HG03045 (cell line): ENCODE measurements at regions not wholly inside any gene's neighbourhood (a gene's known extent, or its start where the extent isn't known, plus 50 kb on each side); places are given as distances from the start of the nearest gene placed in this dataset.

ENCODE experiments used
- ATAC-seq: cut with Tn5 transposase; IDR thresholded peaks from one replicate; pipeline ENCODE4 v1.9.1; 2021; ENCODE audit warnings: mild to moderate bottlenecking, moderate library complexity; ENCODE audit not compliant: unreplicated experiment

DNA sequence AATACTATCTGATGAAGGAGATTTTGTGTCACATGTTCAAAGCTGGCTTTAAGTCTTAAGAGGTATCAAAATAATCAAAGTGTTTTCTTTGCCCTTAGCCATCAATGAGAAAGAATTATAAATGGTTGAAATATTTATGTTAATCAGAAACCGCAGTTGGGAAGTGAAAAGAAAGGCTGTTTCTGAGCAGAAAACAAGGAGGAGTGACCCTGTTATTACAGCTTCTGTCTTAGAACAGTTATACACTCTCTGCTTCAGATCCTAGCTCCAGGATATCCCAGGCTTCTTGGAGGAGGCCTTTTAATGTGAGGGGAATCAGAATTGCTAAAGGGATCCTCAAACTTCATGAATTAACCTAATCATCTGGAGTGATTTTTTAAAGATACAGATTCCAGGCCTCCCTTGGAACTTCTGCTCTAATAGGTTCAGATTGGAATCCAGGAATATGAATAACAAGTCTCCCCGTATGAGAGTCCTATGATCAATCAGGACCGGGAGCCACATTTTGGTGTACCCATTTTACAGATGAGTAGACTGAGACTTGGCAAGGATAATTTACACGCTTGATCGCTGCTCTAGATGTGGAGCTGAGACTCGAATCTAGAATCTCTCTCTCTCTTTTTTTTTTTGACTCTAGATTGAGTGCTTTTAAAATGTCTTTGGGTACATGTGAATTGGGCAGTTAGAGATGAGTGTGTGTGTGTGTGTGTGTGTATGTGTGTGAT lies 50.8 kb upstream of the JAG1 start:
- no peak for ATAC-seq

DNA sequence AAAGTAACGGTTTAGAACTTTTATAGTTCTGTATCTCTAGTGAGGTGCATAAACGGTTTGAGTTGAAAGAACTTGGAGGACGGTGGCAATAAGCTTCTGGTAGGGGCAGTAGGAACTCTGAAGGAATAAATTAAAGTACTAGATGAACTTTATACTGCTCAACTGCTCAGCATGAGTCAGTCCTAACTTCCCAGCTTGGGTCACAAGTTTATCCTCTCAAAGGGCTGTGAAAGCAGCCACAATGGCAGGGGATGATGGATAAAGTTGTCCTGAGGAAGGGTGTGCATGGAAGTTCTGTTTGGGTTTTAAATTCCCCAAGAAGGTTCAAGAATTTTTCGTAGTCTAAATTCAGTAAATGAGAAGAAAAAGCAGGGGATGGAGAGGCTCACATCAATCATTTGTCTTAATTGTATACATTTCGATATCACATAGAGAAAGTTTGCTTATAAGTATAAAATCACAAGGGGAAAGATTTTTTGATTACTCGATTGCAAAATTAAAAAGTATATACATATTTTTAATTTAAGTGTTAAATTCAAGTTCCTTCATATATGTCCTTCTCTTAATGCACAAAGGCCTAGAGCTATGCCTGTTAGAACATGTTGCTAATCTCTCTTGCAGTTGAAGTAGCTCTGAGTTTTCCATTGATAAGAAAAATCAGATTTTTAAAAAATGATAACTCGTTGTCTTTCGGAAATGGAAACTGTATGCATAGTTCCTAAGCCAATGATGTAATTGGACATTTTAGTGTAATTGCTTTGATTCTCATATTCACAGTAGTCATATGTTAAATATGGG lies 55.3 kb upstream of the JAG1 start:
- no peak for ATAC-seq

DNA sequence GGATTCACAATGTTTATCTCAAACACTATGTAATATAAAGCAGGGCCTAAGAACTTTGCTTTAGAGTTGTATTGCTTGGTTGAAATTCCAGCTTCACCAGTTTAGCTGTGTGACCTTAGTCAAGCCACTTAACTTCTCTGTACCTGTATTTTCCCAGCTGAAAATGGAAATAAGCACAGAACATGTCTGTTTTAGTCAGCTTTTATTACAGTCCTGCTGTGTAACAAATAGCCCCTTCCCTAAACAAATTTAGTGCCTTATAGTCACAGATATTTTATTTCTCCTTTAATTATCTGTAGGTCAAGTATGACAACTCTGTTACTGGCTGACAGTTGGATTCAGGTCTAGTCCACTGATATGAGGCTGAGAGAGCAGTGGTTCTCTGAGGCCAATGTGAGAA lies 56.0 kb upstream of the JAG1 start:
- no peak for ATAC-seq

DNA sequence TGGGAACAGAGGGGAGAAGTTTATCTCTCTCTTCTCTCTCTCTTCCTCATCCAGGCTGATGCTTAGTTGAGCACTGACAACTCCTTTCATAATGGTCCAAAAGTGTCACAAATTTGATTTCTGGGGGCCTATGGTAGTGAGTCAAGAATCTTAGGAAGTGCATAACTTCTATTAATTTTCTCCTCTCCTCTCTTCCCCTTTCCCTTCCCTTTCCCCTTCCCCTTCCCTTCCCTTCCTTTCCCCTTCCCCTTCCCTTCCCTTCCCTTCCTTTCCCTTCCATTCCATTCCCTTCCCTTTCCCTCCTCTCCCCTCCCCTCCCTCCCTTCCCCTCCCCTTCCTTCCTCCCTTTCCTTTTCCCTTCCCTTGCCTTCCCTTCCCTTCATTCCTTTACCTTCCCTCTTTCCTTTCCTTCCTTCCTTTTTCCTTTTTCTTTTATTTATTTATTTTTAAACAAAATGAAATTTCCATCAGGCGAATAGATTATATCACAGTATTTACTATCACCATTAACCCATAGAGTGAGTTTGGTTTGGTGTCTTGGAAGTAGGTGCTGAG lies 56.9 kb upstream of the JAG1 start:
- no peak for ATAC-seq

DNA sequence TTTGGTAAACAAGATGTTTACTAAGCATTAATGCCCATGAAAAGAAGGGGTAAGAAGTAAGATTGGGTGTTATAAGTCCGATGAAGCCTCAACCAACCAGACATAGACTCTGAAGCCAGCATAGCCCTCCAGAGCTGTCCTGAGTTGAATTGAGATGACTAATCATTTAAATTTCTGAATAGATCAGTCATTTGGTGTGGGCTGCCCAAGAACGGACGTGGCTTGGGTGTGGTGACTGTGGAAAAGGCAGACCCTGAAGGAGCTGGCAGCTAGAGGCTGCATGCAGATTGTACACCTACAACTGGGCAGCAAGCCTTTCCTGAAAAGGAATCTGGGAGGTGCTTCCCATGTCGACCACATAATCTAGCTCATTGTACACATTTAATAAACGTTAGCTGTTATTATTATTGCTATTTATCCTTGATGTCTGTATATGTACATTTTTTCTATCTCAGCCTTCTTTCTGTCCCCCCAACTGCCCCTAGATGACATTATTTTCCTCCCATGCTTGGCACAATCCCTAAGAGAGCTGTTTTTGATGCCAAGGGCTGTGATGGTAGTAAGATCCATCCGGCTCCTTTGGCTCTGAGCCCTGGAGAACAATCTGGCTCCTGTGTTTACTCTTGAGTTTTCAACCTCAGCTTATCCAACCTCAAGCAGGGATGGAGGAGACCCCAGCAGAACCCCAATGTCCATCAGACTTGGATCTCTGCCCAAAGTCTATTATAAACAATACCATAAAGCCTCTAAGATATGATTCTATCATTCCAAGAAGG lies 57.6 kb upstream of the JAG1 start:
- ATAC-seq = no peak

DNA sequence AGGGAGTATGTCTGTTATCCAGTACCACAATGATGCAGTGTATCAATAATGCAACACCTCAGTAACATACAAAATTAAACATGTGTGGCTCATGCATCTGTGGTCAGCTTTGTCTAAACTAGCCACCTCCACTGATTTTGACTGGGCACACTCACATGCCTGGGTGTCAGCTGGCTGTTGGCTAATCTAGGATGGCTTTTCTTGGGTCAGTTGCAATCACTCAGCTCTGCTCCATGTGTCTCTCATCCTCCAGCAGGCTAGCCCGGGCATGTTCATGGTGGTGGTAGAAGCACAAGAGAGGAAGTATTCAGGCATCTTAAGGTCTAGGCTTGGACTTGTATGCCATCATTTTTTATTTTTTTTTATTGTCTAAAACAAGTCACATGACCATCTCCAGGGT lies 59.3 kb upstream of the JAG1 start:
- ATAC-seq = no peak

DNA sequence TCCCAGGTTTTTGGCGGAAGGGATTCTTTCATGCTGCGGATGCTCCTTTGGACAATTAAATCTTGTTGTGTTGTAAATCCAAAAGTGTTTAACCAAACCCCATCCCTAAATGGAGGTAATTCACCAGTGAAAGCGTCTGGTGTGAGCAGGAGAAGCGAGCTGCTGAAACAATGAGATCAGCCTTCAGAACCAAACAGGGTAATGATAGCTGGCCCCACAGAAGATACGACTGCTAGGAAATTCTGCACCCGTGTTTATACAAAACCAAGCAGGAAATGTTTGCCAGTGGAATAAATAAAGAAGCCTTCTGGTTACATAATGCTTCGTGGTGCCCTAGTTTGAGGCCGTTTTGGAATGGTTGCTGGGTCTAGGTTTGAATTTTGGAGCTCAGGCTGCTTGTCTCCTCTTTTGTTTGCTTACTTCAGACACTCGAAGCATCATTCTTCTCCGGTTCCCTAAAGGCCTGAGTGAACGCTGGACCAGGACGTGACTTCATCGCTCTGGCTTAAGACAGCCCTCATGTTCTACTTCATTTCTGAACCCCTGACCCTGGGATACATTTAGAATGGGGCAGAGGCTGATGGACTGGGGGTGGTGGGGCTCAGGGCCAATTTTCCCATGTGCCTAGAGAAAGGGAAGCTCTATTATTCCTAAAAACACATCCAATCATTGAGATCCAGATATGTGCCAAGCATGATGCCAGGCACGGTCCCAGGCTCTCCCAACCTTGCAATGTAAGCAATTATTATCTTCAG lies 61.6 kb upstream of the JAG1 start:
- no peak for ATAC-seq

- ATAC-seq = no peak
Measured at GRCh38 chr20:10739134-10739533, 65.3 kb upstream of the JAG1 start.

DNA sequence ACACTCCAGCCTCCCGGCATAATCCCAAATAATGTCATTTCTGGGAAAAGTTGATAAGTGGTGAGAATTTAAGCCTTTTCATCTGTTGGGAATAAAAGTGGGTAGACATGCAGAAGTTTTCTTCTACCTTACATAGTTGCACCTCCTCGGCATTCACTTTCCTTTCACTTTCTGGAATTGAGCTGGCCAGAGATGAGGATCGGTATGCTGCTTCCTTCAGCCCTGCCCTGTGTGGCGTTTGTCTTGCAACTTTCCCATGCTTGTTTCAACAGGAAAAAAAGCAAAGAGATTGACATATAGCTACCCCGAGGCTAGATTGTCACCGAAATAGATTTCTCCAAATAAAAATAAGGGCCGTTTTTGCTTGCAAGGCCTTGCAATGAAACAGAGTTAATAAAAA lies 65.8 kb upstream of the JAG1 start:
- no peak for ATAC-seq

DNA sequence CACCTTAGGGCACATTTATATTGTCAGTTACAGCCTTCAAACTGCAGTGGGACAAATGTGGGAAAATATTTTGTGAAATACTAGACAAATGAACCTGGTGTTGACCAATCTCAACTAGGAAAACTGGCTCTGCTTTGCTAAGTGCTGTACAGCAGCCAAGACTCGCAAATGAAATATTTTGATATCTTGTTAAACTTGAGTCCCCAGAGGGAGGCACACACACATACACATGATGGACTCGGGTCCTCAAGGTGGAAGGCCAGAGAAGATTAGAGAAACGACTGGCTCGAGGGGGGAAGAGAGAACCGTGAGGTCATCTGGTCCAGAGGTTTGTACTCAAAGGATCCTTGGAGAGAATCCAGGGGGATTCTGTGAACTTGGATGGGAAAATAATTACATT lies 67.3 kb upstream of the JAG1 start:
- ATAC-seq = no peak

DNA sequence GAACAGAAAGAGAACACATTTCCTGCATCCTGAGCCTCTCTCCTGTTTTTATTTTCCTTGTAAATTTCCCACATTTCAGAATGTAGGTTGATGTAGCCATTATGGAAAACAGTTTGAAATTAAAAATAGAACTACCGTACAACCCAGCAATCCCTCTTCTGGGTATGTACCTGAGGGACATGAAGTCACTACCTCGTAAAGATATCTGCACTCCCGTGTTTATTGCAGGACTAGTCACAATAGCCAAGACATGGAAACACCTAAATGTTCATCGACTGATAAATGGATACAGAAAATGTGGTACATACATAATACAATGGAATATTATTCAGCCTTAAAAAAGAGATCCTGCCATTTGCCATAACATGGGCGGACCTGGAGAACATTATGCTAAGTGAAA lies 72.0 kb upstream of the JAG1 start:
- no peak for ATAC-seq

DNA sequence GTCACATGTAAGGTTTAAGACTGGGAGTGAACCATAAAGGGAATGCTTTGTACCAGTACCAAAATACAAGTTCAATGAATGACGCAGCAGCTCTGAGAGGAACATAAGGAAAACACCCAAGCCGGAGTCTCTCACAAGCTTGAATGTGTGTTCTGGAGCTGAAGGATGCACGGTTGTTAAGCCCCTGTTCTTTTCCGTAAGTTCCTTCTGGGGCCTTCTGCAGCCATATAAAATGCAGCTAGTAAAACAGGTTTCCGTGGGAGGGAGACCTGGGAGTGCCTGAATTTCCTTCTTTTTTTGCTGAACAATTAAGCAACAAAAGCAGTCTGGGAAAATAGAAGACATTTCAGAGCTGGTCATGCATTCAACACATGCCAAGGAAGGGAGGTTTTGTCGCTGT lies 73.2 kb upstream of the JAG1 start:
- no peak for ATAC-seq

GRCh38 chr20:10749084-10749483 lies 75.3 kb upstream of the JAG1 start:
- ATAC-seq = no peak

DNA sequence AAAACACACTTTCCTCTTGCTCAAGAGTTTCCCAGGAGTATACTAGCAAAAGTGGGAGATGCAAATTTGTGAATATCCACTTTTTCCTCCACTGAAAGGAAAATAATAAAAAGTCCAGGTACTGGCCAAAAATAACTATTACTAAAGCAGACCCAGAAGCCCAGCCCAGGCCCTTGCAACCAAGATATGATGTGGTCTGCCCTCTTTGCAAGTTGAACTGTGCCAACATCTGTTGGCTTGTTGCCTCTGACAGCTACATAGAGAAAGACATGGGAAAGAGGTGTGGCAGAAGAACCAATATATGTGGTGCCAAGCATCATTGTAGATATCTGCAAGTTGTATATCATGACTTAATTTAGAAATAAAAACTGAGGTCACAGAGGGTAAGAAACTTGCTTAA lies 78.4 kb upstream of the JAG1 start:
- ATAC-seq = no peak

DNA sequence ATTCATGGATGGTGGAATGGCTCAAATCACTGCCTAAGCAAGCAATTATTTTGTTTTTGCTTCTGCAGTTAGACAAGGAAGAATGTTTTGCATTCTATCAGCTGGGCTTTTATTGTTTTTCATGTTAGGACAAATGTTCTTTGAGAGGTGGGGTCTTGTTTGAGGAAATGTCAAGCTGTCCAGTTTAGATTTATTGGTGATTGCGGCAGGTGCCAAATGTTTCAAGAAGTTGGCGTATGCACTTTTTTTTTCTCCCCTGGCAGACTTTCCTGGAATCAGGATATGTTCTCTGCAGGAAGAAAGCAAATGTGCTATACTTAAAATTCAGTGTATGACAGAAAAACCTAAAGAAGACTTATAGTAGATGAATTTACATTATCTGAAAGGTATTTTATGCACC lies 81.0 kb upstream of the JAG1 start:
- ATAC-seq = no peak

- no peak for ATAC-seq
Measured at GRCh38 chr20:10758446-10758845, 84.6 kb upstream of the JAG1 start.

DNA sequence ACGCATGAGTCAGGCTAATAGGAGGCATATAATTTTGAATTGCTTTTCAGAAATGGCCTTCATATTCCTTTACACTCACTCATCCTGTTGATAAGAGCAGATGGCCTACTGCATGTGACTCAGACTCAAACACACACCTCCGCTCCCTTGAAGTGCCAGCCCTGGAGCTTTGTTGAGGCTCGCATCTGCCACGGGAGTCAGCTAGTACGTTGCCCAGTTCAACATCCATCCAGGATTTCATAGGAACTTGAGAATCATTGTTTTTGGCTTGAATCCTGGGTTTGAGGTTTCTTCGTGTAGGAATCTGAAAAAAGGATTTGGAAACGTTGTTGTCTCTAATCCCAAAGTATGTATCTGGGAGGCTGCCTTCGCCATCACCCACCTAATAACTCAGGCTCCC lies 87.4 kb upstream of the JAG1 start:
- no peak for ATAC-seq

DNA sequence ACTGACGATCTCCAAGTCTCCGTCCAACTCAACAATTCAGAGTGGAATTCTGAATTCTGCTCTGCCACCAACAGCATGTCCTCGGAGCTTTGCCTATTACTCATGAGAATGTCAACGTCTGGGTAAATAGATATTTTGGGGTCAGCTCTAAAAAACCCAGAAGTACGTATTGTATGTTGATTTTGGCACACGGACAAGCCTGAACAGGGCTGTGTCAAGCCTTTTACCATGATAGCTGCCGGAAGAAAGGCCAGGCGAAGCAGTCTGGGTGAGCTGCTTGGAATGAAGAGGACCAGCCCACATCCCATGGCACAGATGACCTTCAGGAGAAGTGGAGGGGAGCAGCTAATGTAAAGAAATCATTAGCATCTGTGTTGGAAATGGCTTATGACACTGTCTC lies 88.0 kb upstream of the JAG1 start:
- no peak for ATAC-seq

DNA sequence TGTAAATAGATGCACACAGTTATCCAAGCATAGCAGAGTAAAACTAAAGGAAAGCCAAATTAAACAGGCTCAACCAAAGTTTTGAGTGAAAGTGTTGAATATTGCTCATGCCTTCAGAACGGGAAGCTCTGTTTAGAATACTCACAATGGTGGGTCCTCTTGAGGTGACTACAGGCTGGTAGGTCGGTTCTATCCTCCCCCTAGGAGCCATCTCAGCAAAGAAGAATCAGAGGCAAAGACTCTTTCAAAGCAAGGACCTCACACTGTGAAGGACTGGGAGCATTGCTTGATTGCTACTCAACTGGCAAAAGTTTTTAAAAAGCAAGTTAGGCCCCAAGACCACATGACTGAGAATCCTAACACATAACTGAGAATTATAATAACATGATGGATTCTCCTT lies 88.4 kb upstream of the JAG1 start:
- ATAC-seq = no peak

DNA sequence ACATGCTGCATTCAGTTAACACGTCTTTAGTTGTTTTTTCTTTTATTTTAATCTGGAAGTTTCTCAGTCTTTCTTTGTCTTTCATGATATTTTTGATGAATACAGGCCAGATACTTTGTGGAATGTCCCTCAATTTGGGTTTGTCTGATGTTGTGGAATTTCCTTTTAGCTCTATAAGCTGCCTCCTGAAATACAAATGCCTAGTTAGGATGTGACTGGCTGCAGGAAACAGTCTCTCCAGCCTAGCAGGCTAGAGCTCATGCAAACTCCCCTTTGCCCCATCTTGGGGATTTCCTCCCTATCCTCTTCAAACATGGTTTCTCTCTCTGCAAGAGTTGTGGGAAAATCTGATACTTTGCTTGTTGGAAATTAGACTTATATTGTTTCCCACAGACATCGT lies 89.3 kb upstream of the JAG1 start:
- no peak for ATAC-seq

DNA sequence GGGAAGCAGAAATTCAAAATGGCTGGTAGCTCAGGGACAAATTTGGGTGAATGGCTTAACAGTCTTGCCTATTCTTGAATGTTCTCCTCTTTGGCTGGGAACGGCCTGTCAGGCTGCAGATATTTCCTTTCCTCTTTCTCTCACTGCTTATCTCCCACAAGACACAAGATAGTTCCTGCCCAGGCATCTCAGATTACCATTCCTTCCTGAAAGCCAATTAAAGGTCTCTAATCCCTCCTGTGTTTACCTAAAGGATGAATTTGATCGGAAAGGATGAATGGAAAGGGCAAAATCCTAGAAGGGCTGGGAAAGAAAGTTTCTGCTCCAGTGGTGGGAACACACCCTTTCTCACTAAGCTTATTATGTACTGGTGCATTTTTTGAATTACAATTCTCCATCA lies 95.9 kb upstream of the JAG1 start:
- ATAC-seq = no peak
